B cell (primary cell): ENCODE measurements at regions not wholly inside any gene's neighbourhood (a gene's known extent, or its start where the extent isn't known, plus 50 kb on each side); places are given as distances from the start of the nearest gene placed in this dataset.

Experiments used
- ATAC-seq: fragments of 200-7000 bp; cut with Tn5 transposase; one replicate; pipeline ENCODE4 v1.10.0; 2021; ENCODE audit warnings: low read depth, mild to moderate bottlenecking, moderate number of reproducible peaks, moderate library complexity
- CTCF ChIA-PET: fragments of 350-600 bp; sonication (Branson Sonifier 250); formaldehyde crosslinking; loops from one replicate; lab custom pipeline; 2021; ENCODE audit warnings: antibody characterized with exemption, inconsistent platforms; lab: Charles Lee
- POLR2A ChIA-PET: fragments of 350-600 bp; sonication (Branson Sonifier 250); formaldehyde crosslinking; loops from one replicate; lab custom pipeline; 2021; ENCODE audit warnings: antibody characterized with exemption; lab: Charles Lee
- DNase-seq: peaks from one replicate; pipeline ENCODE4 v3.0.0; 2013
- H2AFZ ChIP-seq: 2 replicates; pipeline ENCODE4 v1.6.1; 2012; ENCODE audit warnings: mild to moderate bottlenecking, low read depth, low read length; ENCODE audit not compliant: insufficient read depth, poor library complexity, severe bottlenecking
- H3K27ac ChIP-seq, 2 donors: 1 replicate in 1 of 2; 2 replicates in 1 of 2; pipeline ENCODE4 v1.5.1; 2012 to 2013; ENCODE audit warnings: low read length in 2 of 2, mild to moderate bottlenecking in 2 of 2, moderate library complexity in 1 of 2
- H3K27me3 ChIP-seq, 4 experiments: fragments of 200-600 bp in 1 of 4; sonication (generic) in 1 of 4; replicated peaks in 1 of 4; 1 replicate in 2 of 4; 2 replicates in 2 of 4; pipeline versions ENCODE4 v1.6.1 to v1.7.0; 2013 to 2016; ENCODE audit warnings: low read length in 3 of 4, mild to moderate bottlenecking in 2 of 4, mixed read lengths in 1 of 4, moderate library complexity in 1 of 4; ENCODE audit not compliant: insufficient read depth in 4 of 4, control insufficient read depth in 3 of 4; ENCODE audit errors: control extremely low read depth in 1 of 4
- H3K36me3 ChIP-seq, 2 experiments: replicated peaks in 1 of 2; 1 replicate in 1 of 2; 2 replicates in 1 of 2; pipeline versions ENCODE4 v1.6.1 to v1.7.1; 2013; ENCODE audit warnings: low read length in 1 of 2; ENCODE audit not compliant: insufficient read depth in 2 of 2, control insufficient read depth in 1 of 2; ENCODE audit errors: control extremely low read depth in 1 of 2, extremely low read depth in 1 of 2
- H3K4me1 ChIP-seq, 2 donors: fragments of 200-600 bp in 1 of 2; sonication (generic) in 1 of 2; 1 replicate in 1 of 2; 2 replicates in 1 of 2; pipeline versions ENCODE4 v1.5.1 to v1.6.1; 2013 to 2017; ENCODE audit warnings: low read length in 2 of 2; ENCODE audit not compliant: control insufficient read depth in 2 of 2, insufficient read depth in 2 of 2
- H3K4me2 ChIP-seq: replicated peaks from 2 replicates; pipeline ENCODE3; 2012; ENCODE audit warnings: mild to moderate bottlenecking, low read depth, low read length; ENCODE audit not compliant: poor library complexity, severe bottlenecking
- H3K4me3 ChIP-seq, 5 experiments: fragments of 200-600 bp in 1 of 5; sonication (generic) in 1 of 5; 1 replicate in 3 of 5; 2 replicates in 2 of 5; pipeline versions ENCODE4 v1.5.1 to v1.7.0; 2011 to 2016; ENCODE audit warnings: low read length in 4 of 5, mild to moderate bottlenecking in 4 of 5, low read depth in 2 of 5, control low read depth in 1 of 5, moderate library complexity in 1 of 5; ENCODE audit not compliant: insufficient read depth in 1 of 5; ENCODE audit errors: control extremely low read depth in 1 of 5, extremely low read depth in 1 of 5
- H3K79me2 ChIP-seq: fragments of 200-600 bp; sonication (generic); one replicate; pipeline ENCODE4 v1.6.0; 2016; ENCODE audit warnings: low read length; ENCODE audit not compliant: control insufficient read depth, insufficient read depth
- H3K9ac ChIP-seq: fragments of 200-600 bp; sonication (generic); 2 replicates; pipeline ENCODE4 v1.6.1; 2017; ENCODE audit warnings: mild to moderate bottlenecking, low read length, moderate library complexity
- H3K9me3 ChIP-seq, 3 donors: one replicate each; pipeline versions ENCODE4 v1.6.1 to v1.7.1; 2013; ENCODE audit warnings: low read length in 2 of 3; ENCODE audit not compliant: control insufficient read depth in 2 of 3, insufficient read depth in 1 of 3; ENCODE audit errors: control extremely low read depth in 1 of 3
- H4K20me1 ChIP-seq: 2 replicates; pipeline ENCODE4 v1.6.0; 2012; ENCODE audit warnings: mild to moderate bottlenecking, low read length; ENCODE audit not compliant: insufficient read depth, control insufficient read depth, poor library complexity, severe bottlenecking
- H3K27ac Mint-ChIP-seq: one replicate; pipeline ENCODE4 v1.8.0; 2021; ENCODE audit warnings: mixed read lengths
- H3K27me3 Mint-ChIP-seq: one replicate; pipeline ENCODE4 v1.8.0; 2021; ENCODE audit warnings: mixed read lengths
- H3K4me1 Mint-ChIP-seq: one replicate; pipeline ENCODE4 v1.8.0; 2021; ENCODE audit warnings: mixed read lengths
- H3K4me3 Mint-ChIP-seq: one replicate; pipeline ENCODE4 v1.8.0; 2021; ENCODE audit warnings: mixed read lengths
- H3K9me3 Mint-ChIP-seq: one replicate; pipeline ENCODE4 v1.8.0; 2022; ENCODE audit warnings: mixed read lengths; ENCODE audit not compliant: insufficient read depth
- EZH2 ChIP-seq: IDR thresholded peaks from 2 replicates; pipeline ENCODE4 v1.6.1; 2012; ENCODE audit warnings: borderline replicate concordance, low read depth, mild to moderate bottlenecking, moderate library complexity, low read length; ENCODE audit not compliant: insufficient read depth, poor library complexity, severe bottlenecking
- WGBS: methylation state at CpG from one replicate; pipeline ENCODE4 v1.1.5; 2013; ENCODE audit warnings: missing lambda C conversion rate; ENCODE audit not compliant: insufficient coverage; 5-methylcytosine and 5-hydroxymethylcytosine counted together
- intact Hi-C: fragments of 100-400 bp; cut with micrococcal nuclease; formaldehyde crosslinking; loops from one replicate; pipeline ENCODE4 v1.10.0; 2022
- TF ChIP-seq, protein P1 (sequence below): fragments of 200-600 bp; IDR thresholded peaks from one replicate; pipeline ENCODE4 v1.8.0; 2022; ENCODE audit warnings: antibody characterized with exemption, mild to moderate bottlenecking

DNA sequence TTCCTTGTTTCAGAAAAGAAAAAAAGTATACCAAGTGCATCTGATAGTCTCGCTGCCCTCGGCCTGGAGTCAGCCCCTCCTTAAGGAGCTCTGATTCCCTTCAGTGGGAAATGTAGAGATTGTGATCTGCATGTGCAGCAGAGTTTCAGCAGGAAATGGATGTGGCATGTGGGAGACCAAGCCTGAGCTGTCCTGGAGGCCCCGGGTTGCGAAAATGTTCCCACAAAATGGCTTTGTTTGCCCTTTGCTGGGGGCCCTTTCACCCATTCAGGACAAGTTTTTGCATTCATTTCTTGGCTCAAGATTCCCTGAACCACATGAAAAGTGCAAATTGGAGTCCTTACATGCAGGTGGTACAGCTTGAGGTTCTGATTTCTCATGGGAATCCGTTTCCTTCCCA is 230.9 kb downstream of the GADD45G start:
- Mint-ChIP-seq H3K27ac (no peak overlapping the region), H3K27me3 (no peaks in the 10 kb centered on the region), H3K4me3 (no peak overlapping the region), H3K4me1 (no peaks in the 10 kb centered on the region), H3K9me3 (peaks cover 1% of the 10 kb centered on the region)
- Histone ChIP-seq H3K9ac (no peak overlapping the region), H3K4me3 (no peak overlapping the region), H3K4me1 (no peaks in the 10 kb centered on the region), H3K9me3 (peaks cover 0 to 3% (median 0%) of the 10 kb centered on the region in 3 donors), H4K20me1 (no peaks in the 10 kb centered on the region), H3K27ac (no peak overlapping the region), H3K4me2 (no peak overlapping the region), H2AFZ (no peak overlapping the region), H3K79me2 (no peaks in the 10 kb centered on the region), H3K36me3 (no peaks in the 10 kb centered on the region), H3K27me3 (no peaks in the 10 kb centered on the region)
- ChIA-PET CTCF (interaction anchor here (0.6 kb wide), 1 partner anchor 207 kb away, joined by 3 read pairs; no protein-coding TSS in a partner anchor), POLR2A (no interaction called here)
- DNase-seq: no peak
- intact Hi-C loops: no loop called here
- whole genome bisulfite sequencing: 50% methylated on average over 5 of the region's 5 CpGs
- TF ChIP-seq, protein P1, sequence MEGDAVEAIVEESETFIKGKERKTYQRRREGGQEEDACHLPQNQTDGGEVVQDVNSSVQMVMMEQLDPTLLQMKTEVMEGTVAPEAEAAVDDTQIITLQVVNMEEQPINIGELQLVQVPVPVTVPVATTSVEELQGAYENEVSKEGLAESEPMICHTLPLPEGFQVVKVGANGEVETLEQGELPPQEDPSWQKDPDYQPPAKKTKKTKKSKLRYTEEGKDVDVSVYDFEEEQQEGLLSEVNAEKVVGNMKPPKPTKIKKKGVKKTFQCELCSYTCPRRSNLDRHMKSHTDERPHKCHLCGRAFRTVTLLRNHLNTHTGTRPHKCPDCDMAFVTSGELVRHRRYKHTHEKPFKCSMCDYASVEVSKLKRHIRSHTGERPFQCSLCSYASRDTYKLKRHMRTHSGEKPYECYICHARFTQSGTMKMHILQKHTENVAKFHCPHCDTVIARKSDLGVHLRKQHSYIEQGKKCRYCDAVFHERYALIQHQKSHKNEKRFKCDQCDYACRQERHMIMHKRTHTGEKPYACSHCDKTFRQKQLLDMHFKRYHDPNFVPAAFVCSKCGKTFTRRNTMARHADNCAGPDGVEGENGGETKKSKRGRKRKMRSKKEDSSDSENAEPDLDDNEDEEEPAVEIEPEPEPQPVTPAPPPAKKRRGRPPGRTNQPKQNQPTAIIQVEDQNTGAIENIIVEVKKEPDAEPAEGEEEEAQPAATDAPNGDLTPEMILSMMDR: no peak
- TF ChIP-seq EZH2: no peak
- ATAC-seq: no peak

DNA sequence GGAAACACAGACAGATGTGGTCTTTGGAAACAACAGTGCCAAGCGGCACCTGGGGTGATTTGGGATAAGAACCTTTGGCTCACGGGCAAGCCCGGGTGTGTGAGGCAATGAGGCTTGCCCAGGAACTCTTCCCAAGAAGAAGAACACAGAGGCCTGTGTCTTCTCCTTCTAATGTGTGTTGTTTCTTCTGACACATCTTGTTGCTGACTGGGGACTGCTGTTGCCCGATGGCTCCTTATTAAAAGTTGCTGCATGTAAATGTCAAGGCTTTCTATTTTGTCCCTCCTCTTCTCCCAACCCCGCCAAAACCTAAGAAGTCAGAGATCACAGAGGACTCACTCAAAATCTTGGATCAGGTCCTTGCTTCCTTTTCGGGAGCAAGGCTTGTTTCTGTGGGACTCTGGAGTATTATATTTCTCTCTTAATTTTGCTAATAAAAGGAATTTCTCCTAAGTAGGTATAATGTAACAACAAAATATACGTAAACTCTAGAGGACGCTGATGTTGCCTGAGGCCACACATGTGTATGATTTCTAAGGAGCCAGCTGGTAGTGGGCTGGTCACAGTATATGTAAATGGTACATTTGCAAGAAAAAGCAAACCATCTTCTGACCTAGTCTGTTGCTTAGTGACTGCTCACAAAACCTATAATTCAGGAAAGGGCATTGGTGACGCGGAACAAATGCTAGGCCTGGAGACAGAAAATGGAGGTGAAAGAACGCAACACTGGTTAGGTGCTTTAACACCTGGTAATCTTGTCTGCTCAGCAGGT is 232.5 kb downstream of the GADD45G start:
- WGBS: 100% methylated on average over 4 of the region's 11 CpGs
- H3K9ac ChIP-seq: no peak overlapping the region
- POLR2A ChIA-PET: no interaction called here
- ATAC-seq: no peak
- no peak for DNase-seq
- no peak overlapping the region for H3K4me3 ChIP-seq
- no peak overlapping the region for H3K27ac ChIP-seq
- H2AFZ ChIP-seq: no peak overlapping the region
- no peaks in the 10 kb centered on the region for H3K36me3 ChIP-seq
- Mint-ChIP-seq H3K27ac (no peak overlapping the region), H3K4me3 (no peak overlapping the region), H3K9me3 (peaks cover under 1% of the 10 kb centered on the region), H3K4me1 (no peaks in the 10 kb centered on the region), H3K27me3 (no peaks in the 10 kb centered on the region)
- intact Hi-C loops: no loop called here
- H3K9me3 ChIP-seq: peaks cover 0 to 3% (median 0%) of the 10 kb centered on the region in 3 donors
- TF ChIP-seq, protein P1: no peak
- no peak for TF ChIP-seq EZH2
- no peaks in the 10 kb centered on the region for H3K27me3 ChIP-seq
- no peak overlapping the region for H3K4me2 ChIP-seq
- CTCF ChIA-PET: no interaction called here
- no peaks in the 10 kb centered on the region for H3K4me1 ChIP-seq
- no peaks in the 10 kb centered on the region for H3K79me2 ChIP-seq
- H4K20me1 ChIP-seq: no peaks in the 10 kb centered on the region
